ENCODE measurements at regions not wholly inside any gene's neighbourhood (a gene's known extent, or its start where the extent isn't known, plus 50 kb on each side); places are given as distances from the start of the nearest gene placed in this dataset.

- Histone ChIP-seq H3K27ac (ENCODE audit: low read depth, low read length, poor library complexity, severe bottlenecking) (no peak overlapping the region), H3K4me2 (ENCODE audit: low read length) (no peak overlapping the region), H3K9me3 (ENCODE audit: low read length) (no peaks in the 10 kb centered on the region), H3K4me3 (ENCODE audit: low read depth, low read length, poor library complexity, severe bottlenecking) (no peak overlapping the region), H3K27me3 (ENCODE audit: insufficient read depth, low read length) (no peaks in the 10 kb centered on the region), H3K79me2 (ENCODE audit: insufficient read depth, low read length) (no peaks in the 10 kb centered on the region), H2AFZ (ENCODE audit: low read length) (no peak overlapping the region), H3K9me2 (ENCODE audit: low read depth, low read length) (no peaks in the 10 kb centered on the region), H3K36me3 (ENCODE audit: insufficient read depth, low read length) (no peaks in the 10 kb centered on the region), H3K9ac (ENCODE audit: low read length) (no peak overlapping the region), H4K20me1 (ENCODE audit: insufficient read depth, low read length) (no peaks in the 10 kb centered on the region), H3K4me1 (ENCODE audit: insufficient read depth, low read length, severe bottlenecking) (peaks cover 2% of the 10 kb centered on the region), H3F3A (ENCODE audit: insufficient read depth, low read length) (no peaks in the 10 kb centered on the region)
- TF ChIP-seq EZH2 (IDR thresholded peaks at IDR 0.05; ENCODE audit: borderline replicate concordance, low read length) (no peak), CTCF (IDR thresholded peaks at IDR 0.05; ENCODE audit: low read length) (no peak)
These were observed 1029.9 kb upstream of the CADM2 start for GRCh38 chr3:83928903-83929302.

GRCh38 chr3:83934192-83935021 lies 1024.4 kb upstream of the CADM2 start:
- Histone ChIP-seq H3K4me3 (ENCODE audit: low read depth, low read length, poor library complexity, severe bottlenecking) (no peak overlapping the region), H3K9me2 (ENCODE audit: low read depth, low read length) (no peaks in the 10 kb centered on the region), H3K27me3 (ENCODE audit: insufficient read depth, low read length) (no peaks in the 10 kb centered on the region), H3K9me3 (ENCODE audit: low read length) (no peaks in the 10 kb centered on the region), H3K36me3 (ENCODE audit: insufficient read depth, low read length) (no peaks in the 10 kb centered on the region), H3K4me1 (ENCODE audit: insufficient read depth, low read length, severe bottlenecking) (peaks cover 12% of the 10 kb centered on the region), H3K79me2 (ENCODE audit: insufficient read depth, low read length) (no peaks in the 10 kb centered on the region), H3K9ac (ENCODE audit: low read length) (no peak overlapping the region), H2AFZ (ENCODE audit: low read length) (no peak overlapping the region), H3K4me2 (ENCODE audit: low read length) (no peak overlapping the region; the same call in 1 of the 2 replicates), H4K20me1 (ENCODE audit: insufficient read depth, low read length) (no peaks in the 10 kb centered on the region), H3F3A (ENCODE audit: insufficient read depth, low read length) (no peaks in the 10 kb centered on the region), H3K27ac (ENCODE audit: low read depth, low read length, poor library complexity, severe bottlenecking) (no peak overlapping the region)
- no peak for TF ChIP-seq CTCF (IDR thresholded peaks at IDR 0.05; ENCODE audit: low read length)
- TF ChIP-seq EZH2 (IDR thresholded peaks at IDR 0.05; ENCODE audit: borderline replicate concordance, low read length) = no peak

- no peaks in the 10 kb centered on the region for H3K79me2 ChIP-seq (ENCODE audit: insufficient read depth, low read length)
- no peaks in the 10 kb centered on the region for H3K9me3 ChIP-seq (ENCODE audit: low read length)
- H3K4me1 ChIP-seq (ENCODE audit: insufficient read depth, low read length, severe bottlenecking) = peaks cover 12% of the 10 kb centered on the region
- no peak overlapping the region for H2AFZ ChIP-seq (ENCODE audit: low read length)
- H3K4me2 ChIP-seq (ENCODE audit: low read length) = no peak overlapping the region
- H3K27me3 ChIP-seq (ENCODE audit: insufficient read depth, low read length) = no peaks in the 10 kb centered on the region
- no peak overlapping the region for H3K27ac ChIP-seq (ENCODE audit: low read depth, low read length, poor library complexity, severe bottlenecking)
- no peaks in the 10 kb centered on the region for H3K9me2 ChIP-seq (ENCODE audit: low read depth, low read length)
- H3K9ac ChIP-seq (ENCODE audit: low read length) = no peak overlapping the region
- no peaks in the 10 kb centered on the region for H3F3A ChIP-seq (ENCODE audit: insufficient read depth, low read length)
- no peaks in the 10 kb centered on the region for H3K36me3 ChIP-seq (ENCODE audit: insufficient read depth, low read length)
- TF ChIP-seq EZH2 (IDR thresholded peaks at IDR 0.05; ENCODE audit: borderline replicate concordance, low read length) (no peak), CTCF (IDR thresholded peaks at IDR 0.05; ENCODE audit: low read length) (no peak)
- no peak overlapping the region for H3K4me3 ChIP-seq (ENCODE audit: low read depth, low read length, poor library complexity, severe bottlenecking)
- H4K20me1 ChIP-seq (ENCODE audit: insufficient read depth, low read length) = no peaks in the 10 kb centered on the region
These were observed 1020.3 kb upstream of the CADM2 start for GRCh38 chr3:83938491-83938890.

Data from OCI-LY1 (cell line).